GM13976 (cell line): ENCODE measurements at regions not wholly inside any gene's neighbourhood (a gene's known extent, or its start where the extent isn't known, plus 50 kb on each side); places are given as distances from the start of the nearest gene placed in this dataset.
"Not testable (repeated sequence)": the region's sequence is repeated elsewhere in the genome, so short reads cannot be mapped to it uniquely, and the experiment has no call there.

ENCODE experiments used
- DNase-seq: peaks from one replicate; pipeline ENCODE4 v3.0.0; 2012; ENCODE audit warnings: low spot score
- CTCF ChIP-seq: IDR thresholded peaks from 2 replicates; pipeline ENCODE4 v1.5.1; 2012; ENCODE audit warnings: borderline replicate concordance, mild to moderate bottlenecking; ENCODE audit not compliant: insufficient read depth; ENCODE audit errors: extremely low read depth, missing control alignments, control extremely low read depth
- in situ Hi-C: fragments of 300-500 bp; cut with MboI; formaldehyde crosslinking; loops from one replicate; pipeline ENCODE4 v1.12.0; 2022; ENCODE audit warnings: low sequenced_read_pairs, mixed read lengths, inconsistent platforms; ENCODE audit not compliant: unreplicated experiment

GRCh38 chr3:170695486-170696064 lies 109.7 kb upstream of the SLC7A14 start:
- in situ Hi-C loops: loop anchor here (10.0 kb wide), 1 partner anchor 381 kb away; no protein-coding TSS in a partner anchor
- no peak for TF ChIP-seq CTCF
- no peak for DNase-seq

GRCh38 chr3:170692720-170693119 lies 106.8 kb upstream of the SLC7A14 start:
- no peak for TF ChIP-seq CTCF
- in situ Hi-C loops: loop anchor here (10.0 kb wide), 1 partner anchor 378 kb away; no protein-coding TSS in a partner anchor
- DNase-seq: no peak

- DNase-seq: peak; percentile 6
- no peak for TF ChIP-seq CTCF
- in situ Hi-C loops: loop anchor here (10.0 kb wide), 1 partner anchor 376 kb away; no protein-coding TSS in a partner anchor
Observed at GRCh38 chr3:170690661-170690981, 104.7 kb upstream of the SLC7A14 start.

GRCh38 chr3:170689893-170690660 lies 104.2 kb upstream of the SLC7A14 start:
- TF ChIP-seq CTCF: peak; percentile 68
- in situ Hi-C loops: loop anchor here (10.0 kb wide), 1 partner anchor 375 kb away; no protein-coding TSS in a partner anchor
- peak; percentile 58 for DNase-seq

- TF ChIP-seq CTCF: no peak
- no peak for DNase-seq
- in situ Hi-C loops: no loop called here
Observed at GRCh38 chr3:170689296-170689829, 103.5 kb upstream of the SLC7A14 start.

- DNase-seq, in situ Hi-C loops: not testable (repeated sequence)
Observed at GRCh38 chr3:170688222-170688621, 102.3 kb upstream of the SLC7A14 start.

- DNase-seq: no peak
- in situ Hi-C loops: no loop called here
- no peak for TF ChIP-seq CTCF
Observed at GRCh38 chr3:170680593-170680992, 94.7 kb upstream of the SLC7A14 start.
